ENCODE measurements at regions not wholly inside any gene's neighbourhood (a gene's known extent, or its start where the extent isn't known, plus 50 kb on each side); places are given as distances from the start of the nearest gene placed in this dataset.

GRCh38 chr21:36532769-36533467, 53.0 kb upstream of the CLDN14 start:
- no peak for DNase-seq (ENCODE audit: low read depth)

DNA sequence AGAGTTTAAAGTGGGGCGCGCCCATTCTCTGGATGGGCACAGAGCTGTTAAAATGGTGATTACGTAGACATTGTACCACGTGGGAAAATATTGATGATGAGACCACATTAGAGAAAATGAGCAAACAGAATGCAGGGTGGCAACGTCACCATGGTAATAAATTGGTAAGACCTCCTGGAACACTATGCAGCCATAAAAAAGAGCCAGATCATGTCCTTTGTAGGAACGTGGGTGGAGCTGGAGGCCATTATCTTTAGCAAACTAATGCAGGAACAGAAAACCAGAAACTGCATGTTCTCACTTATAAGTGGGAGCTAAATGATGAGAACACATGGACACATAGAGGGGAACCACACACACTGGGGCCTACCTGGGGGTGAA, 53.5 kb upstream of the CLDN14 start:
- no peak for DNase-seq (ENCODE audit: low read depth)

DNA sequence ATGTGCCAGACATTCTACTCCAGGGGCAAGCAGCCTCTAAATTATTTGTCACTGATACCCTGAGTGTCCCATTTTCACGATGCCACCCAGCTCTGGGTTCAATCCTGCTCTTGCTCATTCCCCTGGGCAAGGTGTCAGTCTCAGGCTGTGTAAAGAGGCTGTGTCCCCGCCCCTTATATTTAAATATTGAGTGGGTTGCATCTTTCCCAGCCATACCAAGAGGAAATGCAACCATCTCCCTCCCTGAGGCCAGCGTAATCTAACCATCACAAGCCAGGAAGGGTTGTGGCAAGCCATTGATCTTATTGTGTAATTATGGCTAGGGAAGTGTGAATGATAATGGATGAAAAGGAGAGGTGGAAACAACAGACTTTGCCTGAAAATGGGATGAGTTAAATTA, 54.7 kb upstream of the CLDN14 start:
- DNase-seq (ENCODE audit: low read depth) = no peak

DNA sequence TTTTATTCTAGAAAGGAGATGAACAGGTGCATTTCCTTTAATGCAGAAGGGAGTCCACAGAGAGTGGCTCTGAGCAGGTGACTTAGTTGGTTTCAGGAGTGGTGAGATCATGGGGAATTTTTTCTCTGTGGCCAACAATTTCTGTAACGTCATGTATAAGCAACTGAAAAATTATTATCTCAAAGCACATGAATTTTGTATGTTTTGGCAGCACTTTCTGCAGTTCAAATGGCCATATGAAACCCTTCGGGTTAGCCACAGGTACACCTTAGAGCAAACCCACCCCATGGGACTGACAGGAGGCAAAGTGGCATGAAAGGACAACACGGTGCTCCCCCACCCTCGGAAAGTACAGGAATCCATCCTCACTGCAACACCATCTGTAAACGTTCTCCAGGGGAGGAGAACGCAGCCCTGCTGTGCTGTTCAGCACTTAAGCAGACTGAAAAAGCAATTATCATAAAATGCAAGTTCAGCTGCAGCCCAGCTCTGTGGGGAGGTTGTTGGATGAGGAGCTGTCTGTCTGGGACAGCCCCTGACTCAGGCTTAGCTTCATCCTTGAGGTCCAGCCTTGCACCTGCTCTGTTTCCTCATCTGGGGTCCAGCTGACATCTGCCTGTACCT, 55.8 kb upstream of the CLDN14 start:
- no peak for DNase-seq (ENCODE audit: low read depth)

DNA sequence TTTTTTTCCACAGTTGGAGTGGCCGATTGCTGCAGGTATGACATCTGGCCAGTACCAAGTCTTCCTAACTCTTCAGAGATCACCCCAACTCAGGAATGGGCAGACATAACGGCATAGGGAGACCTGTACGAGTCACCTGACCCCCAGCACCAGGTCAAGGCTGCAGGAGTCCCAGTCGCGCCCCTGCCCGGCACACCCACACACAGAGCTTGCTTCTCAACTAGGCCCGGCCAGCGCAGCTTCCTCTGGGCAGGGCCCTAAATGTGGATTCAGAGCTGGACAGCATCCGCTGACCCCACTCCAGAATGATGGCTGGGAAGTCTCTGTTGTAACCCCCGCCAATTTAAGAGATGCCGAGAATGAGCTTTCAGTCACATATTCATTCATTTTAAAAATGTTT, 58.8 kb upstream of the CLDN14 start:
- DNase-seq (ENCODE audit: low read depth) = no peak

- DNase-seq (ENCODE audit: low read depth) = no peak
Measured at GRCh38 chr21:36539434-36540150, 59.7 kb upstream of the CLDN14 start.

- no peak for DNase-seq (ENCODE audit: low read depth)
Measured at GRCh38 chr21:36540700-36541099, 60.8 kb upstream of the CLDN14 start.

DNA sequence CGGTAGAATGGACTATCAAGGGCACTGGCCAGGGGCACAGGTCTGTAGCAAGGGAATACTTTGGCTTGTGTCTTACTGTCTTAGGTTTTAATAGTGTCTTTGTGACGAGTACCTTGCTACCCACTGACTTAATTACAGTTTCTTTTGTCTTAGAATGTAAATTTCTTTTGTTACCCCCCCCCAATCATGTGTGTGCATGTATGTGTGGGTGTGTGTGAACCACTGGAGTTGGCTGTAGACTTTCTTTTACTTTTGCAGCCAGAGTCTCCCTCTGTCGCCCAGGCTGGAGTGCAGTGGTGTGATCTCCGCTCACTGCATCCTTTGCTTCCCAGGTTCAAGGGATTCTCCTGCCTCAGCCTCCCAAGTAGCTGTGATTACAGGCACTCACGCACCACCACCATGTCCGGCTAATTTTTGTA, 61.8 kb upstream of the CLDN14 start:
- DNase-seq (ENCODE audit: low read depth) = no peak

- DNase-seq (ENCODE audit: low read depth) = no peak
Measured at GRCh38 chr21:36542312-36543101, 62.6 kb upstream of the CLDN14 start.

DNA sequence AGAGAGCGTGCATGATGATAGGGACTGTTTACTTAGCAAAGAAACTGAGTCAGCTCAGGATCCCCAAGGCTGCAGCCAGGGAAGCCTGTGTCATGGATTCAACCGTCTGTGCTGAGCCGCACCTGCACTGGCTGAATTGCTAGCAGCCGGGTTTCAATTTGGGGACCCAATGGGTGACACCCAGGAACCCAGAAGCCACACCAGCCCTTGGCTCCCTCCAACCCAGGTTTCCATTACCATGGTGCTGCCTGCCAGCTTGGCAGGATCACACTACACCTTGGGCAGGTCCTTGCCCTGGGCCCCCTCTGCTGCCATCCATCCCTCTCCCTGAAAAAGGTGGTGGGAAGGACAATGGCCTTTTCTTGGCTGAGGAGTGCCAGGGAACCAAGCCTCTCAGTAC, 64.0 kb upstream of the CLDN14 start:
- DNase-seq (ENCODE audit: low read depth) = no peak

DNA sequence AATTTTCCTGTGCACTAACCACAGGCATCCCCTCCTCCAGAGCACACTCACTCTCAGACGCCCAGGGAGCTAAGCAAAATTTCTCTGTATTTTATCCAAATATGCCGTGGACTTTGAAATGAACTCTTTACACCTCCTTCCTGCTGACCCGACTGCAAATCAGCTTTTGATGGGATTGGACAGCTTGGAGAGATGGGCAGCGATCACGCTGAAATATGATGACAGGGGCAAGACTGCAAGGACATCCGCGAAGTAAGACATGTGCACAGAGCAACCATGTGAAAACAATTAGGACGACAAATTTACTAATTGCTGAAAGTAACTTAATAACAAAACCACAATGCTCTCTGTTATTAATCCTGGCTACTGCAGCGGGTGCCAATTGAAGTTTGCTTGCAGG, 64.6 kb upstream of the CLDN14 start:
- DNase-seq (ENCODE audit: low read depth) = no peak

- no peak for DNase-seq (ENCODE audit: low read depth)
Measured at GRCh38 chr21:36545776-36546511, 66.0 kb upstream of the CLDN14 start.

DNA sequence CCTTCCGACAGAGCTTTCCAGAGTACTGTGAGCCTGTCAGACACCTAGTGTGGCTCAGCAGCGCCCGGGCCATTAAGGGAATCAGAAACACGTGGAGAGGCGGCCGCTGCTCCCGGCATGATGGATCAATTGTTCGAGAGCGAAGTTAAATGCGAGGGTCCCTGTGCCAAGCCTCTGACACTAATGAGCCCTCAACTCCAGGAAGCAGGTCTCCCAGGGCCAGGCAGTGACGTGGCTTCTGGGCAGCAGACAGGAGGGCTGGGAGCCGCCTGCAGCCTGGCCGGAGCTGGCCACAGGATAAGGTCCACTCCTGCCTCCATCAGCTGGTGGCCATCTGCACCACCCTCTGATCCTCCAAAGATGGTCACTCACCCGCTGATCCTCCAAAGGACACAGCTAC, 67.5 kb upstream of the CLDN14 start:
- no peak for DNase-seq (ENCODE audit: low read depth)

GRCh38 chr21:36548866-36549265, 68.9 kb upstream of the CLDN14 start:
- DNase-seq (ENCODE audit: low read depth) = no peak

GRCh38 chr21:36549470-36549869, 69.5 kb upstream of the CLDN14 start:
- DNase-seq (ENCODE audit: low read depth) = no peak

GRCh38 chr21:36550761-36551160, 70.8 kb upstream of the CLDN14 start:
- DNase-seq (ENCODE audit: low read depth) = no peak

- no peak for DNase-seq (ENCODE audit: low read depth)
Measured at GRCh38 chr21:36551321-36551720, 71.4 kb upstream of the CLDN14 start.

DNA sequence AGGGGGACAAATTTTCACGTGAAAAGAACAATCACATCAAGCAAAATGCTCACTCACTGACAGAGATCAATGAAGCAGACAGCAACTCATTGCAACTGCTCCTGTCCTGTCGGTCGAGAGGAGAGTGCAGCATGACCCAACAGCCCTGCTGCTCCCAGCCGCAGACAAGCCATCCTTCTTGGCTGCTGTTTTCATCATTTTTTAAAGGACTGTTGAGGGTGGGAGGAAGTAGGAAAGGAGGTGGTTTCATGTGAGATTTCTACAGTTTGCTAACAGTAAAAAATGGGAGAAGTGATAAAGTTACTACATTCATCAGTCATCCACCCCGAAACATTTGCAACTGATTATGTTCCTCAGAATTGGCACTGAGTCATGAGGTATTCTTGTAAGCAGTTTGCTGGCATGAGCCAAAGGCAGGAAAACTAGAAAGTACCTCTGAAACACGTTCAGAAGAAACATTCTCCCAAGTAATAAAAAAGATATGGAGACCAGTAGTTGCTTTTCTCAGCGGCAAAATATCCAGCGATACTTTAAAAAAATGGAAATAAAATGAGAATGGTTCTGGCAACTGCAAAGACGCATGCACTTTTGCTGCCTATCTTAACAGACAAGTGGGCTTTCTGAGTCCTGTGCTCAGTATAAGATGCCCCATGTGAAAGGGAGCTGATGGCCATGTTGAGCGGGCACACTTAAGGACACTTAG, 72.0 kb upstream of the CLDN14 start:
- DNase-seq (ENCODE audit: low read depth) = no peak

DNA sequence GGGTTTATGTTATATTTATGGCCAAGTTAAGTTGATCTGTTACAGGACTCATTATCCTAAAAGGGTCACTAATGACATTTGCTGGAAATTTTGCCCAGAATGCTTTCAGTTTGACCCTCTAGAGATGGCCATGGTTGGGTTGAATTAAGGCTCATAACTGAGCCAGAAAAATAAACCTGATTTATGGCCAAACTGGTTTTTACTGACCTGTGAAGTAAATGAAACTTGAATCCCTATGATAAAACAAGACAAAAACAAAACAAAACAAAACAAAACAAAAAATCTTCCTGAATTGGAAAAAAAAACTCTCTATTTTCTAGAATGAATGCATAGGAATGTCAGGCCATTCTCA, 72.5 kb upstream of the CLDN14 start:
- no peak for DNase-seq (ENCODE audit: low read depth)

DNA sequence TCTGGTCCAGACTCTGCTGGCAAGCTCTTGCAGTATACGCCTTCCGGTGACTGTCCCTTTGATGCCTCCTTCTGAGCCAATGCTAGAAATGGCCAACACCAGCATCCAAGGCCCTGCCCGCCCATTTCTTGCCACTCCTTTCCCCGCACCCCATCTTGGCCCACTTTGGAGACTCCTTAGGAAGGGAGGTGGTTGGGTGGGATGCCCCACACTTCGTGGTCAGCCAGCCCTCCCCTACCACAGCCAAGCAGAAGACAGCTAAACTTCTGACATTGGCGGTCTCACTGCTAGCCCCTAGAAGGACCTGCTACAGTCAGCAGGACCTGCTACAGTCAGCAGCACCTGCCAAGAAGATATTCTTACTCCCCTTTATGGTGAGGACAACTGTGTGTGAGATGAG, 73.5 kb upstream of the CLDN14 start:
- no peak for DNase-seq (ENCODE audit: low read depth)

DNA sequence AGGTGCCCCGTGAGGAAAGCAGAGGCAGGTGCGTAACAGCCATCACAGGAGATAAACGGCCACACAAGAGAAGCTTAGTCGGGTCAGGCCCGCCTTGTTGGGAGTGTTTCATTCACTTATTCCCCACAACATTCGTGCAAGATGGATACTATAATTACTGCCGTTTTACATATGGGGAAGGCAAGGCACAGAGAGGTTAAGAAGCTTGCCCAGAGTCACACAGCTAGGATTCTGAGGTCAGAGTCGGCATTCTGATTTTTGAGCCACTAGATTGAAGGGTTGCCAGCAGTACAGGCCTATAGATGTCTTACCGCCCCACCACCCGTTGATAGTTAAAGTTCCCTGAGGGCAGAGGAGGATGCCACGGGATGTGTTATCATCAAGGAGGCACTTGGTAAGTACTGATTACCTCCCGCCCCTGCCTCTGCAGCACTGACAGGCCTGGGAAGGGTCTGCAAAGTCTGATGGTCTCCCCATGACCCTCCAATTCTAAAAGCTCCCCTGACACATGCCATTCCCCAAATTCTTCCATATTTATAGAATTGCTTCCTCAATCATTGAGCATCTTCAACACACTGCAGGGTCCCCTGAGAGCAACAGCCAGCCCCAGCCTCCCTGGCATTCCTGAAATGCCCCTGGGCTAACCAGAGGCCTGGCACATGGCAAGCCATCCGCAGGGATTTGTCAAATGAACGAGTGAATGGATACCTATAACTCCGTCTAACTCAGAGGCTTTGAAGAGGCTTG, 74.7 kb upstream of the CLDN14 start:
- no peak for DNase-seq (ENCODE audit: low read depth)

Data from stimulated activated CD4-positive, alpha-beta T cell treated with anti-CD3 and anti-CD28 coated beads, Interleukin-2, amount 100 ng/mL, for 4 hours (primary cell).